Suprapubic skin (tissue), 4 donors: ENCODE measurements at regions not wholly inside any gene's neighbourhood (a gene's known extent, or its start where the extent isn't known, plus 50 kb on each side); places are given as distances from the start of the nearest gene placed in this dataset.

Source experiments
- EP300 ChIP-seq: sonication (generic); formaldehyde crosslinking; IDR thresholded peaks from one replicate; pipeline ENCODE4 v1.6.1; 2017; ENCODE audit warnings: antibody characterized with exemption
- POLR2AphosphoS5 ChIP-seq, 3 donors: sonication (generic); formaldehyde crosslinking; IDR thresholded peaks; one replicate each; pipeline ENCODE4 v1.6.1; 2017; ENCODE audit warnings: antibody characterized with exemption in 3 of 3
- TF ChIP-seq, protein P1 (sequence below), 2 donors: fragments of 200-600 bp in 1 of 2; fragments of 450-650 bp in 1 of 2; sonication (generic) in 1 of 2; IDR thresholded peaks; one replicate each; pipeline ENCODE4 v1.5.1; 2016 to 2019; ENCODE audit warnings: antibody characterized with exemption in 2 of 2, mild to moderate bottlenecking in 1 of 2, moderate library complexity in 1 of 2

DNA sequence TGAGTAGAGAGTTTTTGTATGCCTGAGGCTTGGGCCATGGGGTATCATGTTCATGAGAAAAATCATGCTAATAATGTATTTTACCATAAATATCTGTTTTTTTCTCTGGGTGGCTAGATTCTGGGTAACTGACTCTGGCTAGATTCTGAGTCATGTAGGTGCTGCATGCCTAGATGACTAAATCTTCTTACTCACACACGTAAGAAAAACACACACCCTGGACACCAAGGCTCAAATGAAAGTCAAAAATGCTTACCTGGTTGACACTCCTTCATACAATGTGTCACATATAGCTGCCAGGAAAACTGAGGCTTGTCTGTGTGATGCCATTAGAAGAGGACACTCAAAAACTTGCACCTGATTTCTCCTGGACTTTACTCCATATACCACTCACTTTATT, 597.4 kb upstream of the SLITRK1 start:
- no peak for TF ChIP-seq EP300
- TF ChIP-seq, protein P1, sequence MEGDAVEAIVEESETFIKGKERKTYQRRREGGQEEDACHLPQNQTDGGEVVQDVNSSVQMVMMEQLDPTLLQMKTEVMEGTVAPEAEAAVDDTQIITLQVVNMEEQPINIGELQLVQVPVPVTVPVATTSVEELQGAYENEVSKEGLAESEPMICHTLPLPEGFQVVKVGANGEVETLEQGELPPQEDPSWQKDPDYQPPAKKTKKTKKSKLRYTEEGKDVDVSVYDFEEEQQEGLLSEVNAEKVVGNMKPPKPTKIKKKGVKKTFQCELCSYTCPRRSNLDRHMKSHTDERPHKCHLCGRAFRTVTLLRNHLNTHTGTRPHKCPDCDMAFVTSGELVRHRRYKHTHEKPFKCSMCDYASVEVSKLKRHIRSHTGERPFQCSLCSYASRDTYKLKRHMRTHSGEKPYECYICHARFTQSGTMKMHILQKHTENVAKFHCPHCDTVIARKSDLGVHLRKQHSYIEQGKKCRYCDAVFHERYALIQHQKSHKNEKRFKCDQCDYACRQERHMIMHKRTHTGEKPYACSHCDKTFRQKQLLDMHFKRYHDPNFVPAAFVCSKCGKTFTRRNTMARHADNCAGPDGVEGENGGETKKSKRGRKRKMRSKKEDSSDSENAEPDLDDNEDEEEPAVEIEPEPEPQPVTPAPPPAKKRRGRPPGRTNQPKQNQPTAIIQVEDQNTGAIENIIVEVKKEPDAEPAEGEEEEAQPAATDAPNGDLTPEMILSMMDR (IDR thresholded peaks at IDR 0.05): no peak
- no peak for TF ChIP-seq POLR2AphosphoS5 (IDR thresholded peaks at IDR 0.05)
